GM19397 (cell line): ENCODE measurements at regions not wholly inside any gene's neighbourhood (a gene's known extent, or its start where the extent isn't known, plus 50 kb on each side); places are given as distances from the start of the nearest gene placed in this dataset.
"Not testable (repeated sequence)": the region's sequence is repeated elsewhere in the genome, so short reads cannot be mapped to it uniquely, and the experiment has no call there.

ENCODE experiments used
- ATAC-seq: cut with Tn5 transposase; IDR thresholded peaks from one replicate; pipeline ENCODE4 v1.9.1; 2021; ENCODE audit warnings: mild to moderate bottlenecking, moderate library complexity; ENCODE audit not compliant: unreplicated experiment

- no peak for ATAC-seq
These were observed 246.9 kb upstream of the TMEM132C start for GRCh38 chr12:128019996-128020544.

DNA sequence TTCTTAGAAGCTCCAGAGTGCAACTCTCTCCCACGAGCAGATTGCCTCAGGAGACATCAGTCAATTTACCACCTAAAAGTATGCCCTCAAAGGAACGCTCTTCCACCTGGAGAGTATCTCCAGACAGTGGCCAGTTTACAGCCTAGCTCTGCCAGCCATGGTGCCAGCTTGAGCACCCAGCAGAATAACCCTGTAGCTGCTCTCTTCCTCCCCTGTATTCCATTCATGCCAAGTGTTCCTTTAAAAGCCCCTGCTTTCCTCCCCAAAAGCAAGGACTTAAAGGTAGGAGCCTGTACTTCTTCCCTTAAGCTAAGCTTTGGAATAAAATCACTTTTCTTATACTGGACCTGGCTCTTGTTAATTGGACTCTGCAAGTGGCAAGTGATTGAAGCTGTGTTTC is 245.4 kb upstream of the TMEM132C start:
- ATAC-seq: no peak

DNA sequence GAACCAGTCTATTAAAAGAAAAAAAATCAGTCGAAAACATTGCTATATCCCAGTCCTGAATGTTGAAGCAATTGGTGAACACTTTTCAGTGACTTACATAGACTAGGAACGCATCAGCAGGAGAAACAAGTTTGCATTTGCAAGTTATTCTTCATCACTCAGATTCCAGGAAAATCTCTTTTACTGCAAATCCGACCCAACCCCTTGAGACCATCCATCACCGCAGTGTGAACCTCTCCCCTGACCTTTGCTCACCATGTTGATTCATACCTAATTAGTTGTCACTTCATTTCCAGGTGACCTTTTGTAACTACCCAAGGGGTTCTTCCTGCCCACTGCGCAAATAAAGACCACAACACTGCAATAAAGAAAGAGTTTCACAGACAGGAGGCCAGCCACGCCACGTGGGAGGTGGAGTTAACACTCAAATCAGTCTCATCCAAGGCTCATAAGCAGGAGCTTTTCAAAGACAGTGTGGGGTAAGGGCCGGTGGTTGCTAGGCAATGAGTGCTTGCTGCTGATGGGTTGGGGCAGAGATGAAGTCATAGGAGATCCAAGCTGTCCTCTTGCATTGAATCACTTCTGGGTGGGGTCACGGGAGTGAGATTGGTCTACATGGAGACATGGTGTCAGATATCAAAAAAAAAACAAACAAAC is 241.3 kb upstream of the TMEM132C start:
- no peak for ATAC-seq

- ATAC-seq: no peak
These were observed 240.0 kb upstream of the TMEM132C start for GRCh38 chr12:128026696-128027574.

DNA sequence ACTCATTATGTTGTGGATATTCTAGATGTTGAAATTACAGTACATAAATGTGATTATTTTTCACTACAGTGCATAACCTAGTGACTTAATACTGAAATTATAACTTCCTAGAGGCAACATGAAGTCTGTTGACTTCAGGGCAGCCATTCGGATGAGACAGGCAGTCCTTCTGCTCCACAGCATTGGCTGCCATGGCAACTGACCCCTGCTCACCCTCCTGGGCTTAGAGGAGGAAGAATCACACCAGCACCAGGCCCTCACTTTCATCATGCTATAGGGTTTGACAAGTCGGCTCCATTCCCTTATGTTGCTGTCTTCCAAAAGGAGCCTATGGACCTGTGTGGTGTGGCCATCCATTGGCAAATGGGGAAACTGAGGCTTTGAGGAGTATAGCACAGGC is 233.5 kb upstream of the TMEM132C start:
- ATAC-seq: no peak

GRCh38 chr12:128040971-128041370 is 226.0 kb upstream of the TMEM132C start:
- ATAC-seq: no peak

DNA sequence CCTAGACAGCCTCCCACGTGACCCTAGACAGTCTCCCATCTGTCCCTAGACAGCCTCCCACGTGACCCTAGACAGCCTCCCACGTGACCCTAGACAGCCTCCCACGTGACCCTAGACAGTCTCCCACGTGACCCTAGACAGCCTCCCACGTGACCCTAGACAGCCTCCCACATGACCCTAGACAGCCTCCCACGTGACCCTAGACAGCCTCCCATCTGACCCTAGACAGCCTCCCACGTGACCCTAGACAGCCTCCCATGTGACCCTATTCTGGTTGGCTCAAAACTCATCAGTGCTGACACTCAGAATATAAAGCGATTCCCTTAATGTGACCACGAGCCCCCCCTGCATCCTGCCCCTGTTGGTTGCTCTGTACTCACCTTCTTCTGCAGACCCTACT is 224.7 kb upstream of the TMEM132C start:
- ATAC-seq: not testable (repeated sequence)

DNA sequence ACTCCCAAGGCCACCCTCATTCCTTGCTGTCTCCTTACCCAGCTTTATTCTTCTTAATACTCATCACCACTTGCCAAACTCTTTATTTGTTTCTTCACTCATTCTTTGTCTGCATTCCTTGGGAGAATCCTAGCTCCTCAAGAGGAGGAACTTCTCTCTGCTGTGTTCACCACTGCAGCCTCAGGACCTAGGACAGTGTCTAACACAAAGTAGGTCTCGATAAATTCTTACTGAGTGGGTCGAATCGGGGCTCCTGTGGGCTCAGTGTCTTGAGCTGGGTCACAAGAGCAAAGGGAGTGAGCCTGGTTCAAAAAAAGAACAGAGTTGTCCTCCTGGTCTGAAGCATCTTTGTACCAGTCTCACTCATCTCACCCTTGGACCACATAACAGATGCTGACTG is 224.1 kb upstream of the TMEM132C start:
- no peak for ATAC-seq

GRCh38 chr12:128043317-128043716 is 223.7 kb upstream of the TMEM132C start:
- no peak for ATAC-seq

GRCh38 chr12:128047266-128048060 is 219.5 kb upstream of the TMEM132C start:
- no peak for ATAC-seq

DNA sequence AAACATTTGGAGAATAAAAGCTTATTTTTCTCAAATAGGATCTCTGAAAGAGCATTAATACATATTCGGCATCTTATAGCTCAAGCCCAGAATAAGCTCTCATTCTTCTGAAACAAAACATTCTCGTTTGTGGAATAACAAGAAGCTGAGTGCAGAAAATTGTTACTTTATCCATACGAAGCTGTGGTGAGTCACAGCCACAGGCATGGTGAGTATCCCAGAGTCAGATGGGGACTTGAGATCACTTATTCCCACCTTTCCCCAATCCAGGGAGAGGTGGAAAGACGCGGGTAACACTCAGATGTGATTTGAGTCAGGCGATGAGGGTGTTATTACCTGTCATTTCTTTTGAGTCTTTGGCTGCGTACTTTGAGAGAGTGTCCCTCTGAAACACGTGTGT is 214.6 kb upstream of the TMEM132C start:
- ATAC-seq: no peak

DNA sequence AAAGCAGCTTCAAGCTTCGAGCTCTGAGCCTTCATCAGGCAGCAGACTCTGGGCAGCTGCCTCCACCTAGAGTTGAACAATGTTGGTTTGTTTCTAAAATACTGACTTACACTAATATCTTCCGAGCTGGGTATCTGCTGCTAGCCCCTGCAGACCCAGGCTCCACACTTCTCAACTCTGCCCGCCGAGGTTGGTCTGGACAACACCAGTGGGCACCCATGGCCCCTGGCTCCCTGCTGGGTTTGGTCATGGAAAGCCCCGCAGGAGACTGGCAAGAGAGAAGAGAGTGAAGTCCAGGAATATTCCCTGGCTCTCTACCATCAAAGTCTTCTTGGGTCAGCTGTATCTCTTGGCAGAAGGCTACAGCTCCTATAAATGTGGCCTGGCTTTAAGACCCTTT is 214.2 kb upstream of the TMEM132C start:
- no peak for ATAC-seq

GRCh38 chr12:128055567-128055966 is 211.4 kb upstream of the TMEM132C start:
- ATAC-seq: no peak

DNA sequence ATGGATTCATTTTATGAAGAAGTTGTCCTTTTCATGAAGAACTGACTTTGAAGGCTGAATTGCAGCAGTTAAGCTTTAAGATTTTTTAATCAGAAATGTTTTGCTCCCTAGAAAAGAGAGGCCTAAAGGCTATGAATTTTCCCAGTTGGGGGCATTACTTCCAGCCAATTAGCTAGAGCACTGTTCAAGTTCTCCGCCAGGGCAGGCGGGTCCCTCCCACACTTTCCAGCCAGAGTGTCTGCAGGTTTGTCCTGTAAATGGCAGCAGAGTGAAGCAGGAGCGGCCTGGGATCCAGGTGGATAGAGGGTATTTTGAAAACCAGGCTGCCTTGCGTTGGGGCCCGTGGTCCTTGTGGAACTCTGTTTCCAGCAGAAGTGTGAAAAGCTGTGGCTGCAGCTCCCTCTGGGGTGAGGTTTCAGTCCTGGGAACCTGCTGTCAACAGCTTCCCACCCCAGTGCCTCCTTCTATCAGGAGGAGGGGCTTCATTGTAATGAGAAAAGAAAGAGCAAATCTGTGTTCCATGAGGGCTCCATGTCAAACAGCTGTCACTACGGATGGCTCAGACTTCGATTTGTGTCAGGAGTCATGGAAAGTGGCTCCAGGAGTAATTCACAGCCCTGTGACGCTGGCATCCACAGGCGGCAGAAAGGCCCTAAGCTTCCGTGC is 210.7 kb upstream of the TMEM132C start:
- no peak for ATAC-seq

GRCh38 chr12:128057586-128057985 is 209.4 kb upstream of the TMEM132C start:
- no peak for ATAC-seq

DNA sequence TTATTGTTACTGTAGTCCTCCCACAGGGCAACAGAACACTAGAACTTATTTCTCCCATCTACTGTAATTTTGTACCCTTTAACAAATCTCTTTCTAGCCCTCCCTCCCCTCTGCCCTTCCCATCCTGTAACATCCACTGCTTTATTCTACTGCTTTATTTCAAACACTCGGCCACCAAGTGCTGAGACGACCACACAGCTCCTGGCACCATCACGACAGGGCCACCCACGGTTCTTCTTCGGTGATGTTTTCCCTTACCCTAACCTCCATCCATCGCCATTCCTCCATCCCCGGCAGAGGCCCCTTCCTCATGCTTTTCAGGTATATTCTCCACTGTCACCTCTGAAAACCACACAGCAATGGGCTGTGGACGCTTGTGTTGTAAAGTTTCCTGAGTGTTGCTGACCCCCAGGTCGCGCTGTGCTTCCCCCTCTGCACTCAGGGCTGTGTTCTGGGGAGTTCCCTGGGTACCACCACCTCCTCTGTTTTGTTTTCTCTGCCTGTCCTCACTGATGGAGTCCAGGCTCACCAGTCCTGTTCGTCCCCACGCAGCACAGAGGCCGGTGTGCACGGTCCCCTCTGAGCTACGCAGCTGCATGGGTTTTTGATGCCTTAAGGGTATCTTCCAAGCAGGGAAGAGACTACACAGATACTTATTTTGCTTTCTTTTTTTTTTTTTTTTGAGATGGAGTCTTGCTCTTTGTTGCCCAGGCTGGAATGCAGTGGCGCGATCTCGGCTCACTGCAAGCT is 207.2 kb upstream of the TMEM132C start:
- ATAC-seq: no peak

DNA sequence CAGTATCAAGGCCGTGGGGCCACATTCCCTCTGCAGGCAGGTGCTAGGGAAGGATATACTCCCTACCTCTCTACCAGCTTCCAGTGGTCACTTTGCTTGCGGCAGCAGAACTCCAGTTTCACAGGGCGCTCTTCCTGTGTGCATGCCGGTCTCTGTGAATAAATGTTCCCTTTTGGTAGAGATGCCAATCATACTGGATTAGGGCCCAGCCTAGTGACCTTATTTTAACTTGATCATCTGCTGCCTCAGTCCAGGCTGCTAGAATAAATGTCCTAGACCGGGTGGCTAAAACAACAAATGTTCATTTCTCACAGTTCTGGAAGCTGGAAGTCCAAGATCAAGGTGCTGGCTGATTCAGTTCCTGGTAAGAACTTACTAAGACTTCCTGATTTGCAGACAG is 198.8 kb upstream of the TMEM132C start:
- ATAC-seq: no peak

DNA sequence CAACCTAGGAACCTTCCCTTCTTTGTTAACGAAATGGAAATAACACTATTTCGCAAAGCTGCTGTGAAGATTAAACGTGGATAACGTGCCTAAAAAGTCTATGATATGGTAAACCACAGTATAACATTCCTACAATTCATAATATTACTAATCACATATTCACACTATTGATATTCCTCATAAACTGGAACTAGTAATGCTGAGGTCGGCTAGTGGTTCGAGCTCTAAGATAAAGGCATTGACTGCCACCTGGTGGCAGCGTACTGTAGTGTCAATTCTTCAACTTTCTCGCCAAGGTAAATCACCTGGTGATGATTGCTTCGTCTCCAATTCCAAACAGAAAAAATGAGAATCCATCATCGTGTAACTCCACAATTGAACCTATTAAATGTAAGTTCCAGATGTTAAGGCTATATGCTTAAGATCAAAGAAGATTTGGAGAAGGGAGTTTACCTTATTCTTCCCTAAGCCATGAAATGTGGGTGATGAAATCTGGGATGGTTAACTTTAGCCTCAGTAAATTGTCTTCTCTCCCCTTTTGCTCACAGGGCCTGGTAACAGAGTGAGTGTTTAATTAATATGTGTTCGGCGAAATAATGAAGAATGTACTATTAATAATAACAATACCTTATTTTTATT is 197.5 kb upstream of the TMEM132C start:
- ATAC-seq: no peak

DNA sequence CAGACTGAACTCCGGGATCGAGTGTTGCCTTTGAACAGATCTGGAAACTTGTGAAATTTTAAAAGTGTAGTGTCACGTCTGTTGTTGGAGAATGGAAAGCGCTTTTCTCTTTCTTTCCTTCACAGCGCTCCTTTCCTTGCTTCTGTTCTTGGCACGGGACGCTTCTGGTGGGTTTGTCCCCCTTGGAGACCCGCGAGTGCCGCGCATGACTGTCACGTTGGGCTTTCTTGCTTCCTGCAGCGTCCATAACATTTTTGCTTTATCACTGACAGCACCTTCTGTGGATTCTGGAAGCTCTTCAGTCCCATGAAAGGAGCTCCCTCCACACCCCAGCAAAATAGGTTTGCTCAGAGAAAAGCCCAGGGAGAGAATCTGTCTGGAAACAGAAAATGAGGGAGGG is 193.0 kb upstream of the TMEM132C start:
- no peak for ATAC-seq

- no peak for ATAC-seq
These were observed 191.6 kb upstream of the TMEM132C start for GRCh38 chr12:128075332-128075731.
